Endothelial cell of umbilical vein (primary cell): ENCODE measurements at regions not wholly inside any gene's neighbourhood (a gene's known extent, or its start where the extent isn't known, plus 50 kb on each side); places are given as distances from the start of the nearest gene placed in this dataset.

Experiments used
- BruUV-seq: library from RNA; stranded (reverse); fragments of 400-500 nt; replicated peaks from 2 replicates; lab custom pipeline; 2021; lab: Mats Ljungman, UMichigan
- CTCF ChIA-PET: fragments of 300-600, 350-600 bp; sonication (Branson Sonifier 250); formaldehyde crosslinking; loops from one replicate; lab custom pipeline; 2021; ENCODE audit warnings: antibody characterized with exemption, inconsistent platforms; lab: Charles Lee
- POLR2A ChIA-PET: fragments of 300-600, 350-600 bp; sonication (Branson Sonifier 250); formaldehyde crosslinking; loops from one replicate; lab custom pipeline; 2021; ENCODE audit warnings: antibody characterized with exemption, inconsistent platforms; lab: Charles Lee
- DNase-seq: peaks from one replicate; pipeline ENCODE4 v3.0.0-alpha.2; 2011; ENCODE audit warnings: low read depth, low spot score
- FAIRE-seq: peaks from 2 replicates; lab custom pipeline; 2011; peaks lifted over from hg19 to GRCh38; lab: Jason Lieb, UNC
- H2AFZ ChIP-seq: 2 replicates; pipeline ENCODE4 v1.6.0; 2012; ENCODE audit warnings: low read depth, low read length, control low read depth, inconsistent platforms
- H3K27ac ChIP-seq: 2 replicates; pipeline ENCODE4 v1.5.1; 2011; ENCODE audit warnings: low read depth, mild to moderate bottlenecking, control low read depth, low read length, moderate library complexity; ENCODE audit not compliant: insufficient read depth
- H3K27me3 ChIP-seq, 2 experiments: 2 replicates each; pipeline versions ENCODE4 v1.6.0 to v1.6.1; 2011; ENCODE audit warnings: low read length in 2 of 2, mixed read lengths in 1 of 2; ENCODE audit not compliant: control insufficient read depth in 2 of 2, insufficient read depth in 2 of 2
- H3K36me3 ChIP-seq, 2 experiments: 2 replicates in 1 of 2; 3 replicates in 1 of 2; pipeline ENCODE4 v1.5.1; 2011; ENCODE audit warnings: low read length in 2 of 2, mild to moderate bottlenecking in 1 of 2, moderate library complexity in 1 of 2; ENCODE audit not compliant: control insufficient read depth in 2 of 2, insufficient read depth in 2 of 2; ENCODE audit errors: extremely low read depth in 1 of 2
- H3K4me1 ChIP-seq: 3 replicates; pipeline ENCODE4 v1.5.1; 2011; ENCODE audit warnings: mild to moderate bottlenecking, low read length; ENCODE audit not compliant: control insufficient read depth, insufficient read depth; ENCODE audit errors: extremely low read depth
- H3K4me2 ChIP-seq: 2 replicates; pipeline ENCODE4 v1.6.1; 2011; ENCODE audit warnings: low read length, control low read depth, mixed read lengths; ENCODE audit not compliant: insufficient read depth
- H3K4me3 ChIP-seq, 3 experiments: fragments of 200-600 bp in 1 of 3; sonication (generic), shearing (Covaris generic) in 1 of 3; replicated peaks in 1 of 3; 2 replicates each; pipeline ENCODE4 v1.5.1; 2011 to 2016; ENCODE audit warnings: control low read depth in 3 of 3, low read length in 3 of 3, mild to moderate bottlenecking in 2 of 3, inconsistent platforms in 1 of 3, low read depth in 1 of 3, moderate library complexity in 1 of 3; ENCODE audit not compliant: insufficient read depth in 1 of 3
- H3K79me2 ChIP-seq: 2 replicates; pipeline ENCODE4 v1.6.0; 2012; ENCODE audit warnings: low read length, inconsistent platforms; ENCODE audit not compliant: control insufficient read depth, insufficient read depth
- H3K9ac ChIP-seq: replicated peaks from 2 replicates; pipeline ENCODE3; 2011; ENCODE audit warnings: low read length, control low read depth; ENCODE audit not compliant: insufficient read depth; ENCODE audit errors: extremely low read depth
- H3K9me1 ChIP-seq: replicated peaks from 3 replicates; pipeline ENCODE4 v1.6.0; 2011; ENCODE audit warnings: mild to moderate bottlenecking, low read length; ENCODE audit not compliant: control insufficient read depth, insufficient read depth; ENCODE audit errors: extremely low read depth
- H3K9me3 ChIP-seq: replicated peaks from 2 replicates; pipeline ENCODE4 v1.5.1; 2012; ENCODE audit warnings: low read length, inconsistent platforms; ENCODE audit not compliant: control insufficient read depth, insufficient read depth
- H4K20me1 ChIP-seq: replicated peaks from 2 replicates; pipeline ENCODE3; 2011; ENCODE audit warnings: mild to moderate bottlenecking, low read length; ENCODE audit not compliant: control insufficient read depth, insufficient read depth; ENCODE audit errors: extremely low read depth
- CTCF ChIP-seq, 2 donors: IDR thresholded peaks; 1 replicate in 1 of 2; 2 replicates in 1 of 2; pipeline ENCODE4 v1.5.1; 2011; ENCODE audit warnings: low read length in 2 of 2, mild to moderate bottlenecking in 2 of 2, moderate library complexity in 2 of 2, control low read depth in 1 of 2, inconsistent platforms in 1 of 2, low read depth in 1 of 2; ENCODE audit not compliant: insufficient read depth in 1 of 2; ENCODE audit errors: extremely low read depth in 1 of 2
- EZH2 ChIP-seq: IDR thresholded peaks from 2 replicates; pipeline ENCODE4 v1.6.1; 2012; ENCODE audit warnings: borderline replicate concordance, low read depth, mild to moderate bottlenecking, moderate library complexity, low read length, inconsistent platforms; ENCODE audit not compliant: severe bottlenecking
- FOS ChIP-seq: IDR thresholded peaks from 2 replicates; pipeline ENCODE4 v1.6.1; 2011; ENCODE audit warnings: mild to moderate bottlenecking, low read length, moderate library complexity, borderline replicate concordance; ENCODE audit not compliant: insufficient read depth
- GATA2 ChIP-seq: IDR thresholded peaks from 2 replicates; pipeline ENCODE4 v1.7.0; 2011; ENCODE audit warnings: low read depth, mild to moderate bottlenecking, moderate library complexity, mixed read lengths, low read length; ENCODE audit not compliant: insufficient read length, insufficient read depth
- JUN ChIP-seq: IDR thresholded peaks from 2 replicates; pipeline ENCODE4 v1.6.1; 2011; ENCODE audit warnings: borderline replicate concordance, low read depth; ENCODE audit not compliant: insufficient read length, insufficient read depth
- MAX ChIP-seq: IDR thresholded peaks from 2 replicates; pipeline ENCODE4 v1.6.1; 2011; ENCODE audit not compliant: insufficient read depth, insufficient read length
- MYC ChIP-seq: IDR thresholded peaks from one replicate; pipeline ENCODE4 v1.6.1; 2011; ENCODE audit warnings: mild to moderate bottlenecking, low read depth, low read length
- POLR2A ChIP-seq: IDR thresholded peaks from 2 replicates; pipeline ENCODE4 v1.6.1; 2012; ENCODE audit warnings: low read depth, mild to moderate bottlenecking, control low read depth, low read length
- POLR2AphosphoS5 ChIP-seq: IDR thresholded peaks from 2 replicates; pipeline ENCODE4 v1.6.1; 2012; ENCODE audit warnings: low read depth, mild to moderate bottlenecking, control low read depth, low read length, moderate library complexity; ENCODE audit not compliant: insufficient read depth
- dilution Hi-C: fragments of 300-500 bp; cut with MboI; formaldehyde crosslinking; loops from one replicate; pipeline ENCODE4 v1.15.0; 2019; ENCODE audit warnings: low sequenced_read_pairs; ENCODE audit not compliant: extremely low pct_ligation_motif_present
- intact Hi-C: fragments of 100-400 bp; cut with micrococcal nuclease; formaldehyde crosslinking; loops from one replicate; pipeline ENCODE4 v1.10.0; 2022

GRCh38 chr16:56068816-56069215 is 122.5 kb upstream of the GNAO1 start:
- Histone ChIP-seq H4K20me1 (no peaks in the 10 kb centered on the region), H3K4me3 (no peak overlapping the region), H3K79me2 (no peaks in the 10 kb centered on the region), H3K9me3 (no peaks in the 10 kb centered on the region), H3K9me1 (no peaks in the 10 kb centered on the region), H3K9ac (no peak overlapping the region), H3K27ac (no peak overlapping the region), H3K36me3 (no peaks in the 10 kb centered on the region), H3K4me2 (no peak overlapping the region), H2AFZ (no peak overlapping the region), H3K4me1 (no peaks in the 10 kb centered on the region), H3K27me3 (no peaks in the 10 kb centered on the region)
- DNase-seq = no peak
- no peak for FAIRE-seq
- BruUV-seq = no TSS peak
- intact Hi-C loops = no loop called here
- CTCF ChIA-PET = no interaction called here
- dilution Hi-C loops = no loop called here
- POLR2A ChIA-PET = no interaction called here
- TF ChIP-seq JUN (no peak), FOS (no peak), POLR2A (no peak)

GRCh38 chr16:56068314-56068713 is 123.0 kb upstream of the GNAO1 start:
- ChIA-PET POLR2A (no interaction called here), CTCF (no interaction called here)
- FAIRE-seq (no peak), DNase-seq (no peak)
- Histone ChIP-seq H3K4me2 (no peak overlapping the region), H3K9ac (no peak overlapping the region), H3K4me3 (no peak overlapping the region), H3K4me1 (no peaks in the 10 kb centered on the region), H3K27me3 (no peaks in the 10 kb centered on the region), H3K36me3 (no peaks in the 10 kb centered on the region), H3K79me2 (no peaks in the 10 kb centered on the region), H3K9me1 (no peaks in the 10 kb centered on the region), H3K9me3 (no peaks in the 10 kb centered on the region), H3K27ac (no peak overlapping the region), H2AFZ (no peak overlapping the region), H4K20me1 (no peaks in the 10 kb centered on the region)
- BruUV-seq = no TSS peak
- dilution Hi-C loops = no loop called here
- TF ChIP-seq JUN = no peak
- TF ChIP-seq POLR2AphosphoS5 = no peak
- TF ChIP-seq EZH2 = no peak
- no peak for TF ChIP-seq MAX
- no peak for TF ChIP-seq MYC
- TF ChIP-seq GATA2 = no peak
- no peak for TF ChIP-seq FOS
- TF ChIP-seq POLR2A = no peak
- TF ChIP-seq CTCF (IDR thresholded peaks at IDR 0.05; ENCODE audit: extremely low read depth in 1 of 2, insufficient read depth in 1 of 2, low read depth in 1 of 2, low read length in 2 of 2) = no peak
- intact Hi-C loops = no loop called here
